H1 (cell line): ENCODE measurements at regions not wholly inside any gene's neighbourhood (a gene's known extent, or its start where the extent isn't known, plus 50 kb on each side); places are given as distances from the start of the nearest gene placed in this dataset.

Experiments
- CTCF ChIA-PET: fragments of 300-600 bp; sonication (Branson Sonifier 250); formaldehyde crosslinking; loops from one replicate; lab custom pipeline; 2021; ENCODE audit not compliant: partially characterized antibody; lab: Charles Lee
- POLR2A ChIA-PET: fragments of 300-600 bp; sonication (Branson Sonifier 250); formaldehyde crosslinking; loops from one replicate; lab custom pipeline; 2021; ENCODE audit warnings: inconsistent platforms; ENCODE audit not compliant: partially characterized antibody; lab: Charles Lee
- DNase-seq, 2 experiments: peaks; one replicate each; pipeline versions ENCODE4 v3.0.0 to v3.0.0-alpha.2; 2010 to 2022; ENCODE audit warnings: low spot score in 2 of 2, low read depth in 1 of 2, mixed read lengths in 1 of 2
- FAIRE-seq: peaks from 2 replicates; lab custom pipeline; 2011; peaks lifted over from hg19 to GRCh38; lab: Jason Lieb, UNC
- H2AFZ ChIP-seq: 2 replicates; pipeline ENCODE4 v1.8.1; 2012; ENCODE audit warnings: low read length, inconsistent platforms
- H2AK5ac ChIP-seq: 2 replicates; pipeline ENCODE4 v1.6.1; 2013; ENCODE audit warnings: low read depth, low read length
- H2BK120ac ChIP-seq: replicated peaks from 2 replicates; pipeline ENCODE3; 2013; ENCODE audit warnings: low read depth, low read length, inconsistent platforms
- H2BK12ac ChIP-seq: 2 replicates; pipeline ENCODE4 v1.6.1; 2013; ENCODE audit warnings: low read depth, low read length
- H2BK15ac ChIP-seq: 2 replicates; pipeline ENCODE4 v1.6.1; 2013; ENCODE audit warnings: low read length
- H2BK20ac ChIP-seq: 2 replicates; pipeline ENCODE4 v1.6.1; 2013; ENCODE audit warnings: low read length
- H2BK5ac ChIP-seq: 2 replicates; pipeline ENCODE4 v1.6.1; 2013; ENCODE audit warnings: low read depth, low read length
- H3K14ac ChIP-seq: 2 replicates; pipeline ENCODE4 v1.6.1; 2013; ENCODE audit warnings: inconsistent platforms; ENCODE audit not compliant: insufficient read length
- H3K18ac ChIP-seq: 2 replicates; pipeline ENCODE4 v1.6.1; 2013; ENCODE audit warnings: low read length; ENCODE audit errors: extremely low read depth
- H3K23ac ChIP-seq: 2 replicates; pipeline ENCODE4 v1.6.1; 2013; ENCODE audit warnings: inconsistent platforms; ENCODE audit not compliant: insufficient read length
- H3K23me2 ChIP-seq: 2 replicates; pipeline ENCODE4 v1.6.1; 2013; ENCODE audit warnings: low read depth, low read length
- H3K27ac ChIP-seq: 2 replicates; pipeline ENCODE4 v1.6.1; 2011; ENCODE audit warnings: low read depth, low read length, inconsistent platforms
- H3K27me3 ChIP-seq, 4 experiments: replicated peaks in 1 of 4; 1 replicate in 1 of 4; 2 replicates in 3 of 4; pipeline versions ENCODE4 v1.6.1 to v1.8.1; 2011 to 2013; ENCODE audit warnings: low read length in 3 of 4, mild to moderate bottlenecking in 3 of 4, inconsistent platforms in 2 of 4, mixed read lengths in 2 of 4, moderate library complexity in 1 of 4; ENCODE audit not compliant: control insufficient read depth in 3 of 4, insufficient read depth in 3 of 4; ENCODE audit errors: extremely low read depth in 1 of 4
- H3K36me3 ChIP-seq, 4 experiments: 2 replicates each; pipeline versions ENCODE4 v1.6.1 to v1.8.1; 2011 to 2013; ENCODE audit warnings: mild to moderate bottlenecking in 4 of 4, low read length in 3 of 4, moderate library complexity in 2 of 4, control low read depth in 1 of 4, inconsistent platforms in 1 of 4; ENCODE audit not compliant: insufficient read depth in 4 of 4, control insufficient read depth in 2 of 4
- H3K4ac ChIP-seq: replicated peaks from 2 replicates; pipeline ENCODE3; 2013; ENCODE audit warnings: low read length, low read depth, mixed read lengths, inconsistent platforms; ENCODE audit not compliant: insufficient read length
- H3K4me1 ChIP-seq, 4 experiments: replicated peaks in 1 of 4; 1 replicate in 1 of 4; 2 replicates in 3 of 4; pipeline versions ENCODE4 v1.6.1 to v1.8.1; 2011 to 2013; ENCODE audit warnings: low read length in 3 of 4, inconsistent platforms in 2 of 4, mixed read lengths in 1 of 4; ENCODE audit not compliant: insufficient read depth in 4 of 4, control insufficient read depth in 3 of 4
- H3K4me2 ChIP-seq, 2 experiments: 2 replicates each; pipeline versions ENCODE4 v1.6.1 to v1.8.1; 2011 to 2013; ENCODE audit warnings: low read depth in 2 of 2, low read length in 2 of 2, control low read depth in 1 of 2, inconsistent platforms in 1 of 2, mild to moderate bottlenecking in 1 of 2; ENCODE audit not compliant: insufficient read depth in 1 of 2
- H3K4me3 ChIP-seq, 4 experiments: fragments of 200-600, 300-600 bp in 1 of 4; sonication (generic), shearing (Covaris generic), sonication (Bioruptor Twin) in 1 of 4; 2 replicates each; pipeline versions ENCODE4 v1.5.1 to v1.8.1; 2011 to 2016; ENCODE audit warnings: low read length in 4 of 4, low read depth in 3 of 4, control low read depth in 2 of 4, inconsistent platforms in 2 of 4, mild to moderate bottlenecking in 2 of 4, mixed read lengths in 1 of 4, moderate library complexity in 1 of 4; ENCODE audit not compliant: insufficient read depth in 2 of 4; ENCODE audit errors: extremely low read depth in 1 of 4
- H3K56ac ChIP-seq: replicated peaks from 2 replicates; pipeline ENCODE3; 2013; ENCODE audit warnings: low read depth, mild to moderate bottlenecking, mixed read lengths, low read length, inconsistent platforms; ENCODE audit not compliant: insufficient read length
- H3K79me1 ChIP-seq: 2 replicates; pipeline ENCODE4 v1.6.1; 2013; ENCODE audit warnings: low read depth, low read length, control low read depth
- H3K79me2 ChIP-seq, 2 experiments: 2 replicates each; pipeline versions ENCODE4 v1.6.1 to v1.8.1; 2012 to 2013; ENCODE audit warnings: low read length in 2 of 2, mild to moderate bottlenecking in 2 of 2, inconsistent platforms in 1 of 2; ENCODE audit not compliant: insufficient read depth in 2 of 2, control insufficient read depth in 1 of 2
- H3K9ac ChIP-seq, 4 experiments: replicated peaks in 1 of 4; 1 replicate in 1 of 4; 2 replicates in 3 of 4; pipeline versions ENCODE4 v1.6.1 to v1.8.1; 2011 to 2013; ENCODE audit warnings: low read depth in 3 of 4, low read length in 3 of 4, control low read depth in 2 of 4, mild to moderate bottlenecking in 2 of 4, moderate library complexity in 2 of 4, inconsistent platforms in 1 of 4; ENCODE audit errors: extremely low read depth in 1 of 4
- H3K9me3 ChIP-seq, 2 experiments: 2 replicates each; pipeline versions ENCODE4 v1.6.1 to v1.8.1; 2012 to 2013; ENCODE audit warnings: mild to moderate bottlenecking in 2 of 2, moderate library complexity in 2 of 2, control low read depth in 1 of 2, inconsistent platforms in 1 of 2, low read depth in 1 of 2, low read length in 1 of 2, mixed read lengths in 1 of 2; ENCODE audit not compliant: insufficient read depth in 2 of 2
- H4K20me1 ChIP-seq, 2 experiments: replicated peaks in 1 of 2; 2 replicates each; pipeline versions ENCODE3 to v1.8.1; 2011 to 2013; ENCODE audit warnings: inconsistent platforms in 2 of 2, low read length in 2 of 2, mild to moderate bottlenecking in 1 of 2; ENCODE audit not compliant: insufficient read depth in 2 of 2, control insufficient read depth in 1 of 2
- H4K5ac ChIP-seq: 2 replicates; pipeline ENCODE4 v1.6.1; 2013; ENCODE audit warnings: low read length, low read depth, mixed read lengths, inconsistent platforms; ENCODE audit not compliant: insufficient read length
- H4K8ac ChIP-seq: 2 replicates; pipeline ENCODE4 v1.8.0; 2013; ENCODE audit warnings: mild to moderate bottlenecking, moderate library complexity, low read length, inconsistent platforms; ENCODE audit not compliant: insufficient read depth; ENCODE audit errors: extremely low read depth
- H4K91ac ChIP-seq: replicated peaks from 2 replicates; pipeline ENCODE3; 2013; ENCODE audit warnings: low read length, mixed read lengths, inconsistent platforms; ENCODE audit not compliant: insufficient read length
- BRCA1 ChIP-seq: IDR thresholded peaks from 2 replicates; pipeline ENCODE4 v1.6.1; 2012; ENCODE audit warnings: low read depth, low read length, improper control_type of control experiment
- FOSL1 ChIP-seq: IDR thresholded peaks from 2 replicates; pipeline ENCODE4 v1.6.1; 2011; ENCODE audit warnings: mild to moderate bottlenecking, low read depth, low read length, moderate library complexity; ENCODE audit not compliant: insufficient read depth
- KDM5A ChIP-seq: fragments of 200-600 bp; IDR thresholded peaks from 2 replicates; pipeline ENCODE4 v1.7.1; 2012; ENCODE audit warnings: mild to moderate bottlenecking, low read length, inconsistent platforms, mixed read lengths
- SIN3A ChIP-seq, 2 experiments: IDR thresholded peaks in 1 of 2; conservative IDR thresholded peaks in 1 of 2; 2 replicates each; pipeline ENCODE4 v1.6.1; 2011 to 2012; ENCODE audit warnings: low read length in 2 of 2, improper control_type of control experiment in 1 of 2, low read depth in 1 of 2, mild to moderate bottlenecking in 1 of 2
- SP4 ChIP-seq: IDR thresholded peaks from 2 replicates; pipeline ENCODE4 v1.6.1; 2012; ENCODE audit warnings: low read length, inconsistent platforms
- SRF ChIP-seq: IDR thresholded peaks from 2 replicates; pipeline ENCODE4 v1.6.1; 2011; ENCODE audit warnings: mild to moderate bottlenecking, low read depth, low read length, moderate library complexity
- WGBS, 2 experiments: shearing (Covaris generic) in 1 of 2; methylation state at CpG; one replicate each; pipeline versions ENCODE4 v1.1.6 to v1.1.7; 2013 to 2015; ENCODE audit warnings: low lambda C conversion rate in 2 of 2, mixed read lengths in 2 of 2, inconsistent platforms in 1 of 2, low coverage in 1 of 2, missing lambda C conversion rate in 1 of 2; ENCODE audit not compliant: insufficient replicate concordance in 2 of 2, insufficient coverage in 1 of 2, insufficient read length in 1 of 2; ENCODE audit errors: extremely low coverage in 1 of 2, missing lambda C conversion rate in 1 of 2; 5-methylcytosine and 5-hydroxymethylcytosine counted together

DNA sequence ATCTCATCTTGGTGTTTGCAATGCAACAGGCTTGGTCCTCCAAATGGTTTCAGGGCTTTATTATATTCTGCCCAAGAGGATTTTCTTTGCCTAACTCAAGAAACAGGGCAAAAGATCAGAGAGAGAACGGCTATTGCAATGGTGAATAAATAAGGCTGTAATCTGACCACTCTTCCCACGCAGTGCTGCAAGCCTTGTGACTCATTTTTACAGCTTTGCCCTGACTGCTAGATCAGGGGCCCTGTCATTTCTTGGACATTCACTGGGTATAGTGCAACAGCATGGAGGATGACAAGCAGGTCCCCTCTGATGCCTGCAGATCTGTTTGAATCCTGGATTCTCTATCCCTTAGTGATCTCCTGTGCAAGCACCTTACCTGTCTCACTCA lies 459.1 kb downstream of the EBF1 start:
- Histone ChIP-seq H2BK5ac (no peak overlapping the region; the same call in 1 of the 2 replicates), H3K79me2 (no peaks in the 10 kb centered on the region), H3K14ac (no peak overlapping the region), H3K27me3 (no peaks in the 10 kb centered on the region), H3K23ac (no peak overlapping the region), H3K36me3 (no peaks in the 10 kb centered on the region), H3K56ac (no peak overlapping the region), H3K4ac (no peak overlapping the region), H2BK20ac (no peak overlapping the region), H3K4me1 (peaks cover 0 to 2% (median 0%) of the 10 kb centered on the region in 4 experiments; a peak in 1 of 7 replicates), H2BK15ac (no peak overlapping the region), H3K27ac (no peak overlapping the region), H2AK5ac (no peak overlapping the region), H3K79me1 (no peaks in the 10 kb centered on the region), H3K9me3 (no peaks in the 10 kb centered on the region), H4K20me1 (no peaks in the 10 kb centered on the region), H2BK12ac (no peak overlapping the region), H3K4me2 (no peak overlapping the region), H3K4me3 (no peak overlapping the region), H4K5ac (no peak overlapping the region), H2AFZ (no peak overlapping the region), H2BK120ac (no peak overlapping the region), H4K8ac (no peak overlapping the region), H4K91ac (no peak overlapping the region), H3K9ac (no peak overlapping the region), H3K23me2 (no peaks in the 10 kb centered on the region), H3K18ac (no peak overlapping the region)
- TF ChIP-seq BRCA1: no peak
- TF ChIP-seq SIN3A (conservative IDR thresholded peaks at IDR 0.05 in 1 of 2, IDR thresholded peaks at IDR 0.05 in 1 of 2; ENCODE audit: low read depth in 1 of 2, low read length in 2 of 2): no peak
- TF ChIP-seq SP4: no peak
- no peak for TF ChIP-seq FOSL1
- no peak for TF ChIP-seq SRF
- no peak for TF ChIP-seq KDM5A
- FAIRE-seq (no peak), DNase-seq (no peak)
- ChIA-PET CTCF (interaction anchor here (0.8 to 1.5 kb wide), 2 partner anchors 117 to 518 kb away, joined by 3 read pairs; no protein-coding TSS in a partner anchor), POLR2A (no interaction called here)
- 84% methylated on average over 2 of the region's 2 CpGs; no CpG with 5 or more reads in 1 of the 2 experiments for WGBS, 2 experiments
